ENCODE measurements at regions not wholly inside any gene's neighbourhood (a gene's known extent, or its start where the extent isn't known, plus 50 kb on each side); places are given as distances from the start of the nearest gene placed in this dataset.

GRCh38 chr13:48925001-48925400 is 50.7 kb upstream of the FNDC3A start:
- Histone ChIP-seq H2AK5ac (ENCODE audit: low read length) (no peak overlapping the region), H3K27ac (ENCODE audit: low read depth, low read length) (no peak overlapping the region), H3K79me1 (ENCODE audit: low read length) (no peaks in the 10 kb centered on the region), H3K4me1 (ENCODE audit: control insufficient read depth in 1 of 2, insufficient read depth in 2 of 2, low read length in 2 of 2) (peaks cover 0 to 2% of the 10 kb centered on the region in 2 experiments), H3K23ac (ENCODE audit: low read length) (no peak overlapping the region), H3K14ac (ENCODE audit: low read length) (no peak overlapping the region), H2BK5ac (ENCODE audit: low read depth, low read length, poor library complexity) (no peak overlapping the region), H3K27me3 (ENCODE audit: insufficient read depth, low read length) (no peaks in the 10 kb centered on the region), H4K12ac (ENCODE audit: low read depth, low read length) (no peak overlapping the region), H2BK12ac (ENCODE audit: low read length) (no peak overlapping the region), H3K79me2 (ENCODE audit: control insufficient read depth, insufficient read depth, low read length, poor library complexity) (no peaks in the 10 kb centered on the region), H3K36me3 (ENCODE audit: control insufficient read depth in 1 of 2, insufficient read depth in 2 of 2, low read length in 2 of 2) (no peaks in the 10 kb centered on the region), H3K4me2 (ENCODE audit: low read length) (no peak overlapping the region), H3K9me3 (ENCODE audit: insufficient read depth, low read depth, low read length) (no peaks in the 10 kb centered on the region), H3K18ac (ENCODE audit: low read length) (no peak overlapping the region), H4K8ac (ENCODE audit: low read depth, low read length) (no peak overlapping the region), H3K4me3 (ENCODE audit: low read depth, low read length) (no peak overlapping the region), H2BK120ac (ENCODE audit: insufficient read depth, low read length, poor library complexity) (no peak overlapping the region), H3K4ac (ENCODE audit: low read depth, low read length) (no peak overlapping the region), H3K9ac (ENCODE audit: low read length) (no peak overlapping the region), H4K91ac (ENCODE audit: low read depth, low read length) (no peak overlapping the region), H2AFZ (ENCODE audit: insufficient read depth, low read length, poor library complexity) (no peak overlapping the region)
- whole genome bisulfite sequencing (ENCODE audit: extremely low coverage, insufficient coverage, insufficient read length): no CpG with 5 or more reads among the region's 2 CpGs
- DNase-seq: no peak
